Activated T-helper 17 cell treated with anti-CD3 and anti-CD28 coated beads, Interleukin-2, amount 50 U/mL, for 72 hours (primary cell): ENCODE measurements at regions not wholly inside any gene's neighbourhood (a gene's known extent, or its start where the extent isn't known, plus 50 kb on each side); places are given as distances from the start of the nearest gene placed in this dataset.
"Not testable (repeated sequence)": the region's sequence is repeated elsewhere in the genome, so short reads cannot be mapped to it uniquely, and the experiment has no call there.

Experiments
- ATAC-seq: fragments of 150-1000 bp; cut with Tn5 transposase; replicated peaks from 2 replicates; pipeline ENCODE4 v1.10.0; 2021; ENCODE audit warnings: mild to moderate bottlenecking, moderate library complexity
- H3K27ac Mint-ChIP-seq: one replicate; pipeline ENCODE4 v1.8.0; 2022; ENCODE audit warnings: mixed read lengths
- H3K27me3 Mint-ChIP-seq: one replicate; pipeline ENCODE4 v1.8.0; 2022; ENCODE audit warnings: mixed read lengths
- H3K36me3 Mint-ChIP-seq: one replicate; pipeline ENCODE4 v1.8.0; 2022; ENCODE audit warnings: low read depth, mild to moderate bottlenecking, mixed read lengths
- H3K4me1 Mint-ChIP-seq: one replicate; pipeline ENCODE4 v1.8.0; 2022; ENCODE audit warnings: mixed read lengths
- H3K4me3 Mint-ChIP-seq: one replicate; pipeline ENCODE4 v1.8.0; 2022; ENCODE audit warnings: mild to moderate bottlenecking, mixed read lengths
- H3K9me3 Mint-ChIP-seq: one replicate; pipeline ENCODE4 v1.8.0; 2022; ENCODE audit warnings: mixed read lengths

DNA sequence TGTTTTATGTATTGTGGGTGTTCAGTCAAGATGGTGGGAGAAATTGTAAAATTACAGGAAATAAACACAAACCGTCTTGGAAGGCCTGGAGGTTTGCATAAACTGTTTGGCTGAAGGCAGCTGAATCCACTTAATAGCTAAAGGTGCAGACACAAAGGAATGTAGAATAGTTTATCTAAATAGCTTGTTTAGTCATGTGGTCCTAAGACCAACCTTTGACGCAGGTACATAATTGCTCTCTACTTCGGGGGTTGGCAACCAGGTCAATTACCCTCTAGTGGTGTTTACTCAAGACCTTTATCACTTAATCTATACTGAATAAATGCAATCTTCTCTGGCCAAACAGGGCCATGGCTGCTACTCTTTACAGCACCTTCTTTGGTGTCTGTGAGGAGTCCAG, 502.8 kb downstream of the IGSF11 start:
- H3K4me3 Mint-ChIP-seq, result no peak overlapping the region
- no peaks in the 10 kb centered on the region for H3K4me1 Mint-ChIP-seq
- H3K36me3 Mint-ChIP-seq, result no peaks in the 10 kb centered on the region
- H3K27me3 Mint-ChIP-seq, result no peaks in the 10 kb centered on the region
- no peaks in the 10 kb centered on the region for H3K9me3 Mint-ChIP-seq
- H3K27ac Mint-ChIP-seq, result no peak overlapping the region
- no peak for ATAC-seq

DNA sequence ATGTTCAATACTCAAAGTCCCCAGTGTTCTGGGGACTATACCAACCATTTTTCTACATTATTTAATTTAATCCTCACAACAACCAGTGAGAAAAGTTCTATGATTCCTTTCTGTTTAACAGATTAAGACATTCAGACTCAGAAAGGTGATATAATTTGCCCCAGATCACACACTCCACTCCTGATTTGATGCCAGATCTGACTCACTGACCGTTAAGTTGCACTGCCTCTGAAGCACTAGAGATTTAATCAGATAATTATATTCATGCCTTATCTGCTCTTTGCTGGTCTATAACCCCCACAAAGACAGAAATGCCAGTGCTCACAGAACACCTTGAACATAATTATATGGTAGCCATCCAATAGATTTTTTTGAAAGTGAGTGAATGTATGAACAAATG, 501.0 kb downstream of the IGSF11 start:
- H3K4me1 Mint-ChIP-seq, result no peaks in the 10 kb centered on the region
- H3K27ac Mint-ChIP-seq, result no peak overlapping the region
- H3K36me3 Mint-ChIP-seq, result no peaks in the 10 kb centered on the region
- H3K27me3 Mint-ChIP-seq, result no peaks in the 10 kb centered on the region
- no peaks in the 10 kb centered on the region for H3K9me3 Mint-ChIP-seq
- H3K4me3 Mint-ChIP-seq, result no peak overlapping the region
- no peak for ATAC-seq

DNA sequence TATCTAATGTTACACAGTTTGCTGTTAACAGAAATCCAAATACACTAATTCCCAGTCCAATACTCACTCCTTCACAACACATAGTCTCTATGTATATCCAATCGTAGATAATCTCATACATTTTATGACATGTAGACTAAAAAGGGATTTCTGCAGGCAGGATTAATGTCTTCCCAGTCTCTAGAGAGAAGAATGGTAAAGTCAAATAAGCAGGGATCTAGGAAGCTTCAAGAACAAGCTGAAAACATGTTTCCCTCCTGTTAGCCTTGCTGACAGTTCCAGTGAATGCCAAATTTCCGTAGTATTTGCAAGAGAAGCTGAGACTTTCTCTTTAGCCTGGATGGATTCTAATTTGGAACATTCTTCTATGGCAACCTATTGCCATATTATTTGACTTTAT, 500.1 kb downstream of the IGSF11 start:
- no peak for ATAC-seq
- Mint-ChIP-seq H3K9me3 (no peaks in the 10 kb centered on the region), H3K27ac (no peak overlapping the region), H3K27me3 (no peaks in the 10 kb centered on the region), H3K36me3 (no peaks in the 10 kb centered on the region), H3K4me1 (no peaks in the 10 kb centered on the region), H3K4me3 (no peak overlapping the region)

DNA sequence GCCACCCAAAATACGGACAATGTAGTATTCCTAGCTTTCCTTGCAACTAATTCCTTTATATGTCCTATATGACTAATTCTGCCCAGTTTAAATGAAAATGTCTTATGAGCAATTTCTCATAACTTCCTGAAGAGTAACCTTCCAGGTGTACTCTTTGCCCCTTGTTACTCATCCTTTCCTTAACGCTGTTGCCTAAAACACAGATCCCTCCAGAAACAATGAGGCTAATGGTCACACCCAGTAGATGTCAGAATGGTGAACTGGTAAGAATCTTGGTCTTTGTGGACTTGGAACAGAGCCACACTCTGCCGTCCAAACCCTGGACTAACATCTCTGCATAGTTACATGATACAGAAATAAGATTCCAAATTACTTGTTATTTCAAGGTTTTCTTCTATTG, 497.9 kb downstream of the IGSF11 start:
- Mint-ChIP-seq H3K27ac (no peak overlapping the region), H3K4me1 (no peaks in the 10 kb centered on the region), H3K4me3 (no peak overlapping the region), H3K27me3 (no peaks in the 10 kb centered on the region), H3K36me3 (no peaks in the 10 kb centered on the region), H3K9me3 (no peaks in the 10 kb centered on the region)
- ATAC-seq, result no peak

DNA sequence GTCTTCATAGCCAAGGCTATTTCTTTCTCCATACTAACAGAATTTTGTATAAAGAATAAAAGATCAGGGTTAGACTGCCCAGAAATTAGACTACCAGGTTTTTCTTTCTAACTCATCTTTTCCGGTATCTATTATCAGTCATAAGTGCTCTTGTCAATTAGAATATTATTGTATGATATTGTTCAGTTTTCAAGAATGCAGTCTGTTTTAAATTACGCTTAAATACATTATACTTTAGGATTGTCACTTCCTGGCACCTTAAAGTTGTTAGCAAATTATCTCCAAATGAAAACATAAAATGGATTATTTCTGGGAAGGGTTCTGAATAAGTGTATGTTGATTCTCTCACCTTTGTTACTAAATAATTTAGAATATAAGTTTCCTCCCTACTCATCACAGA, 497.2 kb downstream of the IGSF11 start:
- Mint-ChIP-seq H3K4me3 (no peak overlapping the region), H3K27ac (no peak overlapping the region), H3K36me3 (no peaks in the 10 kb centered on the region), H3K4me1 (no peaks in the 10 kb centered on the region), H3K9me3 (no peaks in the 10 kb centered on the region), H3K27me3 (no peaks in the 10 kb centered on the region)
- ATAC-seq, result no peak

DNA sequence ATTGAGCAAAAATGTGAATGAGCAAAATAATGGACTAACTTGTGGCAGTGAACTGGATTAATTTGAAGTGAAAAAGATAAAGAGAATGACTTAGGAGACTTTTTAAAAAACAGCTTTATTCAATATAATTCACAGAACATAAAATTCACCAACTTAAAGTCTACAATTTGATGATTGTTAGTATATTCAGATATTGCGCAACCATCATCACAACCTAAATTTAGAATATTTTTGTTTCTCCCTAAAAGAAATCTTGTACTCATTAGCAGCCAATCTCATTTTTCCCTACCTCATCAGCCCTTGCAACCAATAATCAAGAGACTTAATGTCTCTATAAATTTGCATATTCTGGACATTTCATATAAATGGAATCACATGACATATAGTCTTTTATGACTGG, 496.5 kb downstream of the IGSF11 start:
- Mint-ChIP-seq H3K27me3 (no peaks in the 10 kb centered on the region), H3K4me3 (no peak overlapping the region), H3K4me1 (no peaks in the 10 kb centered on the region), H3K27ac (no peak overlapping the region), H3K9me3 (no peaks in the 10 kb centered on the region), H3K36me3 (no peaks in the 10 kb centered on the region)
- ATAC-seq, result no peak

DNA sequence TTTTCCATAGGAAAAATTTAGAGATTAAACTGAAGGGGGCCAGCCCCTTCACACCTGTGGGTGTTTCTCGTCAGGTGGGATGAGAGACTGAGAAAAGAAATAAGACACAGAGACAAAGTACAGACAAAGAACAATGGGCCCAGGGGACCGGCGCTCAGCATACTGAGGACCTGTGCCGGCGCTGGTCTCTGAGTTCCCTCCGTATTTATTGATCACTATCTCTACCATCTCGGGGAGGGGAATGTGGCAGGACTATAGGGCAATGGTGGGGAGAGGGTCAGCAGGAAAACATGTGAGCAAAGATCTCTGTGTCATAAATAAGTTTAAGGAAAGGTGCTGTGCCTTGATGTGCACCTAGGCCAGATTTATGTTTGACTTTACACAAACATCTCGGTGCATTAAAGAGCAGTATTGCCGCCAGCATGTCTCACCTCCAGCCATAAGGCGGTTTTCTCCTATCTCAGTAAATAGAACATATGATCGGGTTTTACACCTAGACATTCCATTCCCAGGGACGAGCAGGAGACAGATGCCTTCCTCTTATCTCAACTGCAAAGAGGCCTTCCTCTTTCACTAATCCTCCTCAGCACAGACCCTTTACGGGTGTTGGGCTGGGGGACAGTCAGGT, 494.7 kb downstream of the IGSF11 start:
- not testable (repeated sequence) for H3K4me3 Mint-ChIP-seq, H3K9me3 Mint-ChIP-seq, H3K36me3 Mint-ChIP-seq, H3K27me3 Mint-ChIP-seq, H3K4me1 Mint-ChIP-seq, H3K27ac Mint-ChIP-seq, ATAC-seq

DNA sequence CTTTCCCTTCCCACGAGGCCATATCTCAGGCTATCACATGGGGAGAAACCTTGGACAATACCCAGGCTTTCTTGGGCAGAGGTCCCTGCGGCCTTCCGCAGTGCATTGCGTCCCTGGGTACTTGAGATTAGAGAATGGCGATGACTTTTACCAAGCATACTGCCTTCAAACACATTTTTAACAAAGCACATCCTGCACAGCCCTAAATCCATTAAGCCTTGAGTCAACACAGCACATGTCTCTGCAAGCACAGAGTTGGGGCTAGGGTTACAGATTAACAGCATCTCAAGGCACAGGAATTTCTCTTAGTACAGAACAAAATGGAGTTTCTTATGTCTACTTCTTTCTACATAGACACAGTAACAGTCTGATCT, 494.2 kb downstream of the IGSF11 start:
- H3K27me3 Mint-ChIP-seq, H3K4me1 Mint-ChIP-seq, H3K4me3 Mint-ChIP-seq, H3K36me3 Mint-ChIP-seq, ATAC-seq, H3K9me3 Mint-ChIP-seq, H3K27ac Mint-ChIP-seq: not testable (repeated sequence)

DNA sequence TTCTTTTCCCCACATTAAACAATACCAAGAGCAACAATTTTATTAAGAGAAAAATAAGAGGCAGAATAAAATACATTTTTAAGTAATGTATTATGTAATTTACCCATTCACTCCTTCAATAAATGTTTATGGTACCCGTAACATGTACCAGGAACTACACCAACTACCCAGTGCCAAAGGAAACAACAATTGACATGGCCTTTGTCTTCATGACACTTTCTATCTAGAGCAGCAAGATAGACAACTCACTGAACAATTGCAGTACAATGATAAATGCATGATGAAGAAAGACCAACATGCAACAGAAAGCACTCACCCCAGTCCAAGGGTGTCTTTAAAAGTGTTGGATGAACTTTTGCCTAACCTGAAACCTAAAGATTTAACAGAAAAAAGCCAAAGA, 493.8 kb downstream of the IGSF11 start:
- H3K4me1 Mint-ChIP-seq, result no peaks in the 10 kb centered on the region
- no peak overlapping the region for H3K4me3 Mint-ChIP-seq
- no peak overlapping the region for H3K27ac Mint-ChIP-seq
- H3K36me3 Mint-ChIP-seq, result no peaks in the 10 kb centered on the region
- H3K9me3 Mint-ChIP-seq, result no peaks in the 10 kb centered on the region
- ATAC-seq, result no peak
- no peaks in the 10 kb centered on the region for H3K27me3 Mint-ChIP-seq

DNA sequence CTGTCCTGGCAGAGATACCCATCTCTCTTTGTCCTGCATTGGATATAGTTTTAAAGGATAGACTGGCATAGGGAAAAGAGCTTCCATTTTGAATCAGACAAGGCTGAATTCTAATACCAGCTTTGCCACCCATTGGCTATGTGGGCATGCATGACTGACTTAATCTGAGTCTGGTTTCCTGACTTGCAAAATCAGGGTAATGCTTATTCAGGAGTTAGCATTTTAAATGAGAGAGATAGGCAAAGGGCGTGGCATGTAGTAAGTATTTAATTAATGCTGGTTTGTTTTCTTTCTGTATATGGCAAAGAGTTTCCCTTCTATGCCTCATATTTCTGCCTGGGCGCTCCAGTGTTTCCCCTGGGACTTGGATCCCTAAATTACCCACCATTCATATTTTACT, 492.9 kb downstream of the IGSF11 start:
- H3K9me3 Mint-ChIP-seq, result no peaks in the 10 kb centered on the region
- no peak for ATAC-seq
- no peak overlapping the region for H3K27ac Mint-ChIP-seq
- H3K27me3 Mint-ChIP-seq, result no peaks in the 10 kb centered on the region
- H3K36me3 Mint-ChIP-seq, result no peaks in the 10 kb centered on the region
- H3K4me1 Mint-ChIP-seq, result no peaks in the 10 kb centered on the region
- H3K4me3 Mint-ChIP-seq, result no peak overlapping the region

DNA sequence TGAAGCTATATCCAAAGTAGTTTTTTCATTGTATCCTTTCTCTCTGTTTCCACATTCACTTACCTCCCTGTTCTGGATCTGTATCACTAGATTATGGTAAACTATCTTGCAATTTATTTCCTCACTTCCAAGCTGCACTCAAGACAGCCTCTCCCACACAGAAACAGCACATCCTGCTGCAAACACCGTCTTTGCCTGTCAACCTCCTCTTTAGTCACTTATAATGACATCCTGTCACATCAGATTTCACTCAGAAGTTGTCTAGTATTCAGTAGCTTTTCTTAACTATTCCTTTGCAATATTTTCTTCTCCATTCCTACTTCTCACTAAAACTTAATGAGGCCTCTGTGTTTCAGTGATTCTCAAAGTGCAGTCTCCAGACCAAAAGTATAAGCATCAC, 490.8 kb downstream of the IGSF11 start:
- Mint-ChIP-seq H3K36me3 (no peaks in the 10 kb centered on the region), H3K9me3 (no peaks in the 10 kb centered on the region), H3K27me3 (no peaks in the 10 kb centered on the region), H3K27ac (no peak overlapping the region), H3K4me1 (no peaks in the 10 kb centered on the region), H3K4me3 (no peak overlapping the region)
- ATAC-seq, result no peak

DNA sequence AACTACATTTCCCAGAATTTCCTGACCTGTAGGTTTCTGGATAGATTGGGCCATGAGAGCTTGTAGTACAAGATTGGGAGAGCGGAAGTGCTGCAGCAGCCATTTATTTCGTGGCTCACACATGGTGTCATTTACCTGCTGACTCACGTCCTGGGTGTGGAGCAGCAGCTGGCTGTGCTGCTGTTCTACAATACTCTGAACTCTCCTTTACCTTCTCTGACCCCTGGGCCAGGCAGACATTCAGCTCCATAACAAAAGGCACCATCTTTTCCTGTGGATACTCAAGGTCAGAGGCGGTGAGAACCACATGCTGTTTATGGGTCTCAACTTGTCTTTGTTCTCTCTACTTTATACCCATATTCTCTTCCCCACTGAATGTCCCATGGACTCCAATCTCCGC, 490.2 kb downstream of the IGSF11 start:
- Mint-ChIP-seq H3K27ac (no peak overlapping the region), H3K27me3 (no peaks in the 10 kb centered on the region), H3K4me3 (no peak overlapping the region), H3K9me3 (no peaks in the 10 kb centered on the region), H3K4me1 (no peaks in the 10 kb centered on the region), H3K36me3 (no peaks in the 10 kb centered on the region)
- no peak for ATAC-seq

DNA sequence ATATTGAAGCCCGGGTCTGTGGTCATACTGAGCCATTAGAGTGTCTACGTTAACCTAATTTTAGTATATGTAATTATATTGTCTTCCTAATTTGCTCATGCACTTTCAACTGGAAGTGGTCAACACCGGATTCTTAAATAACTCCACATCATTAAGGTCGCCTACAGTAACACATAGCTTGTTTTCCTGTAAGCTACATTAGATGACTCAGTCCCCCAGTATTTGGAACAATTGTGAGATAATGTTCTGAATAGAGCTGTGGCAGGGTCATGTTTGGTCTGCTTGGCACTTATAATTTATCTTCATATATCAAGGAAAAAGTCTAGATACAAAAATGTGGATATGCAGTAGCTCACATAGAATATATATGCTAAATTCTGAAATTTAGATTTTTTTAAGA, 486.2 kb downstream of the IGSF11 start:
- Mint-ChIP-seq H3K27me3 (no peaks in the 10 kb centered on the region), H3K4me3 (no peak overlapping the region), H3K9me3 (no peaks in the 10 kb centered on the region), H3K36me3 (no peaks in the 10 kb centered on the region), H3K4me1 (no peaks in the 10 kb centered on the region), H3K27ac (no peak overlapping the region)
- ATAC-seq, result no peak

DNA sequence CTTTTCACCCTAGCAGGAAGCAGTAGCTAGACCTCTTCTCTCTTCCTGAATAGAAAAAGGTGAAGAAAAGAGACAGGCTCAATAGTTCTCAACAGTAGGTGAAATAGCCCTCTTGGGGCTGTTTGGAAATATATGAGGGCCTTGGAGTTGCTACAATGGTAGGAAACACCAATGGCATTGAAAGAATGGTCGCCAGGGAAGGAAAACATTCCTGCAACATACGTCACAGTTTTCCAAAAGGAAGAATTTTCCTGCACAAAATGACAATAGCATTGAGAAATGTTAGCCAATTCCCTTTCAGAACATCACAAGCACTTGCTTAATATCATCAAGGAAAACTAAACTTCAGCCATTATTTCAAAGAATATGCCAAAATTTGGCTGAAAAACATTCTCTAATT, 484.5 kb downstream of the IGSF11 start:
- Mint-ChIP-seq H3K4me3 (no peak overlapping the region), H3K27ac (no peak overlapping the region), H3K36me3 (no peaks in the 10 kb centered on the region), H3K4me1 (no peaks in the 10 kb centered on the region), H3K27me3 (no peaks in the 10 kb centered on the region), H3K9me3 (no peaks in the 10 kb centered on the region)
- ATAC-seq, result no peak

DNA sequence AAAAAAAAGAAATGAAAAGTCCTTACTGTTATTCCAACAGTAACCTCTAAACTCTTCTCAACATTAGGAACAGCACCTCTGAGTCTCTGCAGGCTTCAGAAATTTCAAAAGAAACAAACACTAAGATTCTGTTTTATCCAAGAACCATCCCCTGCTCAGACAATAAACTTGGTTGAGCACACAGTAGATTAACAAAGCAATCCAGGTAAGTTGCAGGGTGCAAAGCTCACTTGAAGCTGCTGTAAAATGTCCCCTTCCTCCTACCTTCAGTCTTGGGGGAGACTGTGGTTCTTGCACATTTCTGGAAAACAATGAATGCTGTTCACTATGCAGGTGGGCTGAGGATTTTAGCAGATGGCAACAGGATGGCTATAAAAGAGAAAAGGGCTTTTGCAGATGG, 484.1 kb downstream of the IGSF11 start:
- Mint-ChIP-seq H3K27me3 (no peaks in the 10 kb centered on the region), H3K27ac (no peak overlapping the region), H3K4me3 (no peak overlapping the region), H3K9me3 (no peaks in the 10 kb centered on the region), H3K36me3 (no peaks in the 10 kb centered on the region), H3K4me1 (no peaks in the 10 kb centered on the region)
- no peak for ATAC-seq

DNA sequence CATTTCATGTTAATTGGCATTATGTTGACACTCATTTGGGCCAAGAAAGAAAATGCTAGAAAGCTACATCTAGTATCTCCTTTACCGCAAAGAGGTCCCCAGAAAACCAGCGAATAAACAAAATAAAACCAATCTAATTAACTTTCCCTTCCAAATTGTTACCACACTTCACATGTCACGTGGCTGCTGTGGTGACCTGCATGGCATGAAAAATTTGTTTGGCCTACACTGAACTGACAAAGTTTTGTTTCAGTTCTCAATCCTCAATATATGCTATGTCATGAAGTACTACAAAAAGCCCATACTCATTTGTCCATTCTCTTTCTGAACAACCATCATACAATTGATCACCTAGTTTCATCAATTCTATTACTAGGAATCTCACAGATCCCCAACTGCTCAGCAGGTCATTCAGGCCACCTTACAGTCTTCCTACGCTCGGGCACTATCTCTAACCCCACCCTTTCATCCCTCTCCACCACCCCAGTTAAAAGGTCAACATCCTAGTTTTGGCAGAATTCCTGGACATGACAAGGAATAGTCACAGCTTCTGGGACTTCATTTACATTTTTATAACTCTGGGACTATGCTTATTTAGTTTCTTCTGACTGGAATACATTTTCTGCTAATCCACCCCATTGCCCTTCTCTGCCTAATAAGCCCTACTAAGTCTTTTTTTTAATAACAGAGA, 480.4 kb downstream of the IGSF11 start:
- H3K36me3 Mint-ChIP-seq, result no peaks in the 10 kb centered on the region
- no peaks in the 10 kb centered on the region for H3K27me3 Mint-ChIP-seq
- peaks cover 3% of the 10 kb centered on the region for H3K9me3 Mint-ChIP-seq
- H3K4me1 Mint-ChIP-seq, result no peaks in the 10 kb centered on the region
- H3K27ac Mint-ChIP-seq, result no peak overlapping the region
- no peak for ATAC-seq
- no peak overlapping the region for H3K4me3 Mint-ChIP-seq
